Mesendoderm (in vitro differentiated cells): ENCODE measurements at regions not wholly inside any gene's neighbourhood (a gene's known extent, or its start where the extent isn't known, plus 50 kb on each side); places are given as distances from the start of the nearest gene placed in this dataset.
A peak's percentile ranks its signal among the peaks of the same experiment; 100 is the strongest.

Source experiments
- DNase-seq: peaks from one replicate; pipeline ENCODE4 v3.0.0; 2013
- H2AK5ac ChIP-seq: 2 replicates; pipeline ENCODE4 v1.6.1; 2013; ENCODE audit warnings: low read length, inconsistent platforms
- H2BK120ac ChIP-seq: 2 replicates; pipeline ENCODE4 v1.6.1; 2013; ENCODE audit warnings: low read depth, mild to moderate bottlenecking, low read length, moderate library complexity, mixed read lengths
- H2BK15ac ChIP-seq: replicated peaks from 2 replicates; pipeline ENCODE4 v1.6.1; 2013; ENCODE audit warnings: low read depth, mild to moderate bottlenecking, moderate library complexity
- H2BK5ac ChIP-seq: 2 replicates; pipeline ENCODE4 v1.6.1; 2013; ENCODE audit warnings: low read length, inconsistent platforms
- H3K18ac ChIP-seq: 2 replicates; pipeline ENCODE4 v1.6.1; 2013; ENCODE audit warnings: mild to moderate bottlenecking, low read length, mixed read lengths
- H3K23ac ChIP-seq: one replicate; pipeline ENCODE4 v1.6.1; 2013; ENCODE audit warnings: low read length
- H3K27ac ChIP-seq: 2 replicates; pipeline ENCODE4 v1.5.1; 2013; ENCODE audit warnings: low read depth, mild to moderate bottlenecking, inconsistent platforms, low read length, moderate library complexity
- H3K27me3 ChIP-seq: 2 replicates; pipeline ENCODE4 v1.6.1; 2013; ENCODE audit warnings: low read length, control low read depth, mild to moderate bottlenecking, inconsistent platforms; ENCODE audit not compliant: insufficient read depth, poor library complexity
- H3K36me3 ChIP-seq: 2 replicates; pipeline ENCODE4 v1.6.1; 2013; ENCODE audit warnings: low read length, inconsistent platforms; ENCODE audit not compliant: control insufficient read depth, insufficient read depth
- H3K4ac ChIP-seq: one replicate; pipeline ENCODE4 v1.6.1; 2013; ENCODE audit warnings: low read depth, mild to moderate bottlenecking, low read length, moderate library complexity
- H3K4me1 ChIP-seq: 2 replicates; pipeline ENCODE4 v1.6.1; 2013; ENCODE audit warnings: low read depth, low read length, inconsistent platforms; ENCODE audit not compliant: control insufficient read depth
- H3K4me2 ChIP-seq: 2 replicates; pipeline ENCODE4 v1.6.1; 2013; ENCODE audit warnings: low read length
- H3K4me3 ChIP-seq: 2 replicates; pipeline ENCODE4 v1.5.1; 2013; ENCODE audit warnings: mild to moderate bottlenecking, low read length
- H3K56ac ChIP-seq: one replicate; pipeline ENCODE4 v1.6.1; 2013; ENCODE audit warnings: low read length
- H3K79me1 ChIP-seq: 2 replicates; pipeline ENCODE4 v1.6.1; 2013; ENCODE audit warnings: low read length, inconsistent platforms
- H3K79me2 ChIP-seq: 2 replicates; pipeline ENCODE4 v1.6.1; 2013; ENCODE audit warnings: mild to moderate bottlenecking, low read length; ENCODE audit not compliant: control insufficient read depth, insufficient read depth
- H3K9ac ChIP-seq: 2 replicates; pipeline ENCODE4 v1.6.1; 2013; ENCODE audit warnings: low read length, inconsistent platforms
- H4K5ac ChIP-seq: one replicate; pipeline ENCODE4 v1.6.1; 2013; ENCODE audit warnings: low read length
- H4K8ac ChIP-seq: one replicate; pipeline ENCODE4 v1.6.1; 2013; ENCODE audit warnings: low read depth, mild to moderate bottlenecking, control low read depth, low read length, moderate library complexity
- WGBS: extraction: QIAGEN DNeasy Blood & Tissue Kit; methylation state at CpG from one replicate; pipeline ENCODE4 v1.1.7; 2013; ENCODE audit warnings: low lambda C conversion rate, missing lambda C conversion rate; ENCODE audit not compliant: insufficient coverage; ENCODE audit errors: extremely low coverage; 5-methylcytosine and 5-hydroxymethylcytosine counted together

DNA sequence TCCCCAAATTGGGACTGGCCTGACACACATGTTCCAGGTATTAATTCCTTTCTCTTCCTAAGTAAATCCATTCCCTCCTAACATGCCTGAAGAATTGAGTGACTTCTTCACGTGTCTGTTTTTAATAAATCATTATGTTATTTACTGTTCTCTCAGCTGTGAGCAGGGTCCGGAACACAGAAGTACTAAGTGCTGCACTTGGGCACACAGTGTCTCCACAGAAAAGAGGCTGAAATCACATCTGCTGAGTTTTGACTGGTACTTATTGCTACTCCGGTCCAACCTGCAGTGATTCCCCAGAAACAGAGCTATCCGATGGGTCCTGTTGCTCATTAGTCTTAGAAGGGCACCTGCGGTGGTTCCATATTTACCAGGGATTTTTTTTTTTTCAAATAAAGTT is 202.6 kb downstream of the RBM46 start:
- Histone ChIP-seq H3K79me2 (no peaks in the 10 kb centered on the region), H3K36me3 (no peaks in the 10 kb centered on the region), H3K4me1 (no peaks in the 10 kb centered on the region), H2AK5ac (no peak overlapping the region), H2BK120ac (no peak overlapping the region), H3K4ac (no peak overlapping the region), H3K23ac (no peak overlapping the region), H4K5ac (no peak overlapping the region), H3K79me1 (no peaks in the 10 kb centered on the region), H3K27ac (no peak overlapping the region), H3K4me2 (no peak overlapping the region), H3K9ac (no peak overlapping the region), H4K8ac (no peak overlapping the region), H3K56ac (no peak overlapping the region), H2BK5ac (no peak overlapping the region), H3K27me3 (no peaks in the 10 kb centered on the region), H3K18ac (no peak overlapping the region), H3K4me3 (no peak overlapping the region), H2BK15ac (no peak overlapping the region)
- no CpG with 5 or more reads among the region's 5 CpGs for WGBS
- no peak for DNase-seq

DNA sequence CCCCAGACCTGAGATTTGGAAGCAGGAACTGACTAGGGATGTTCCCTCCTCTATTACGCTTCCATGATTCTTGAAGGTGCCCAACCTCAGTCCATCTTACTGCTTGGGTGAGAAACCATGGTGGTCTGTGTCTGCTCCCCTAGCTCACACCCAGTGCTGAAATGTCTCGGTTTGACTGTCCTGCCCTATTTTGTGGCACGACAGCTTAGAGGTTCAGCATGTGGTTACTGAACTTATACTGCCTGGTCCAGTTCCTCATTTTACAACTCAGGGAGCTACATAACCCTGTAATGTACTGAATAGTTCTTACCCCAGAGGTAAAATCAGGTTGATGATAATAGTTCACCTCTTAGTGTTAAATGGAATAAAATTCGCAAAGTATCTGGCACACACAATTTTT is 203.1 kb downstream of the RBM46 start:
- no peaks in the 10 kb centered on the region for H3K27me3 ChIP-seq
- H3K4ac ChIP-seq, result no peak overlapping the region
- H3K4me1 ChIP-seq, result no peaks in the 10 kb centered on the region
- H3K9ac ChIP-seq, result no peak overlapping the region
- no peaks in the 10 kb centered on the region for H3K36me3 ChIP-seq
- H2BK5ac ChIP-seq, result no peak overlapping the region
- H3K23ac ChIP-seq, result no peak overlapping the region
- no peak overlapping the region for H2BK120ac ChIP-seq
- H4K8ac ChIP-seq, result no peak overlapping the region
- no peaks in the 10 kb centered on the region for H3K79me2 ChIP-seq
- no peak overlapping the region for H3K27ac ChIP-seq
- no peak overlapping the region for H3K4me2 ChIP-seq
- no peak overlapping the region for H2AK5ac ChIP-seq
- H3K79me1 ChIP-seq, result no peaks in the 10 kb centered on the region
- no peak overlapping the region for H2BK15ac ChIP-seq
- no peak overlapping the region for H4K5ac ChIP-seq
- no peak overlapping the region for H3K56ac ChIP-seq
- no peak overlapping the region for H3K18ac ChIP-seq
- no CpG with 5 or more reads among the region's 4 CpGs for WGBS
- no peak for DNase-seq
- no peak overlapping the region for H3K4me3 ChIP-seq

DNA sequence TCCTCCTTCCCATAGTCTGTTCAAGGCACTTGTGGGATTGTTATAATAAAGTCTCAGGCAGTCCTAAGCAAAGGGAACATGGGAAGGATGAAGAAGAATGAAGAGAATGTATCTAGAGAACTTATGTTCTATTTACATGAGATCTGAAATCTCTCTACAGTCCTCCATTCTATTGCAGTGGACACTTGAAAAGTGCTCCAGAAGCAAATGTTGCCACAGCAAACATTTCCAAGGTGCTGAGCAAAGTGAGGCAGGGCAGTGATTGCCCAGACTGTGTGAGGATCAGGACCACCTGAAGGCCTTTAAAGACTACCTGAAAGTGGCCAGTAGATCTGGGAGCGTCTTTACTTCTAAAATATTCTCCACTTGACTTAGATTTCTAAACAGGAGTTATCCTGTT is 203.5 kb downstream of the RBM46 start:
- Histone ChIP-seq H3K23ac (no peak overlapping the region), H4K5ac (no peak overlapping the region), H3K36me3 (no peaks in the 10 kb centered on the region), H3K56ac (no peak overlapping the region), H2AK5ac (no peak overlapping the region), H2BK120ac (no peak overlapping the region), H2BK15ac (no peak overlapping the region), H2BK5ac (no peak overlapping the region), H3K4me1 (no peaks in the 10 kb centered on the region), H3K9ac (no peak overlapping the region), H3K79me1 (no peaks in the 10 kb centered on the region), H3K27ac (no peak overlapping the region), H3K18ac (no peak overlapping the region), H3K27me3 (no peaks in the 10 kb centered on the region), H3K4ac (no peak overlapping the region), H4K8ac (no peak overlapping the region), H3K4me2 (no peak overlapping the region), H3K79me2 (no peaks in the 10 kb centered on the region), H3K4me3 (no peak overlapping the region)
- WGBS, result no CpG with 5 or more reads among the region's 1 CpG
- DNase-seq, result no peak

DNA sequence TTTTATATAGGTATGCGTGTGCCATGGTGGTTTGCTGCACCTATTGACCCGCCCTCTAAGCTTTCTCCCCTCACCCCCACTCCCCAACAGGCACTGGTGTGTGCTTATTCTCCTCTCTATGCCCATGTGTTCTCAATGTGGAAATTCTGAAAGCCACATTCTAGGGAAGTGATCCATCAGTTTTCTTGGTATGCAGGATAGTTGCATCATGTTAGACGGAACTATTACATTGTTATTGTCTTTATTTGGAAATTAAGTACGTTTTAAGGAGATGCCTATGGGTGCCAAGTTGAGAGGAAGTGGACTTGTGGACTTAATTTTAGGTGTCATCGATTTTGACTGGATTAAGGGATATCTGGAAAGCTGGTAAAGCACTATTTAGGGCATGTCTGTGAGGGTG is 204.6 kb downstream of the RBM46 start:
- Histone ChIP-seq H2BK15ac (no peak overlapping the region), H2AK5ac (no peak overlapping the region), H3K27me3 (no peaks in the 10 kb centered on the region), H3K56ac (no peak overlapping the region), H4K5ac (no peak overlapping the region), H3K18ac (no peak overlapping the region), H3K27ac (no peak overlapping the region), H3K9ac (no peak overlapping the region), H3K4me3 (no peak overlapping the region), H3K4me2 (no peak overlapping the region), H3K23ac (no peak overlapping the region), H2BK5ac (no peak overlapping the region), H3K79me2 (no peaks in the 10 kb centered on the region), H2BK120ac (no peak overlapping the region), H3K4ac (no peak overlapping the region), H3K4me1 (no peaks in the 10 kb centered on the region), H3K36me3 (no peaks in the 10 kb centered on the region), H4K8ac (no peak overlapping the region), H3K79me1 (no peaks in the 10 kb centered on the region)
- no CpG with 5 or more reads among the region's 5 CpGs for WGBS
- no peak for DNase-seq

DNA sequence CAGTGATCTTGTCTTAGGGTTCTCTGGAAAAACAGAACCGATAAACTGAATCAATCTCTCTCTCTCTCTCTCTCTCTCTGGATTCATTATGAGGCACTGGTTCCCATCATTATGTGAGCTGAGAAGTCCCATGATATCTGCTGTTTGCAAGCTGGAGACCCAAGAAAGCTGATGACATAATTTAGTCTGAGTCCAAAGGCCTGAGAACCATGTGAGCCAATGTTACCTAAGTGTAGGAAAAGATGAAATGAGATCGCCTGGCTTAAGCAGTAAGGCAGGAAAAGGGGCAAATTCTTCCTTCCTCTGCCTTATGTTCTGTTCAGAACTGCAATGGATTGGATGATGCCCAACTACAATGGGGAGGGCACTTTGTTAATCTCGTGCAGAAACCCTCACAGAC is 207.4 kb downstream of the RBM46 start:
- no CpG with 5 or more reads among the region's 3 CpGs for WGBS
- DNase-seq, result no peak
- Histone ChIP-seq H3K4me2 (no peak overlapping the region), H3K23ac (no peak overlapping the region), H3K9ac (no peak overlapping the region), H2BK5ac (no peak overlapping the region), H3K4me1 (no peaks in the 10 kb centered on the region), H3K4me3 (no peak overlapping the region), H2BK15ac (no peak overlapping the region), H4K8ac (no peak overlapping the region), H3K27ac (no peak overlapping the region), H3K4ac (no peak overlapping the region), H4K5ac (no peak overlapping the region), H3K79me2 (no peaks in the 10 kb centered on the region), H2AK5ac (no peak overlapping the region), H3K18ac (no peak overlapping the region), H3K79me1 (no peaks in the 10 kb centered on the region), H3K36me3 (no peaks in the 10 kb centered on the region), H2BK120ac (no peak overlapping the region), H3K56ac (no peak overlapping the region), H3K27me3 (no peaks in the 10 kb centered on the region)

GRCh38 chr4:154989511-154989910 is 208.4 kb downstream of the RBM46 start:
- Histone ChIP-seq H3K23ac (no peak overlapping the region), H2BK15ac (no peak overlapping the region), H3K4me2 (no peak overlapping the region), H3K4me1 (no peaks in the 10 kb centered on the region), H3K27ac (no peak overlapping the region), H3K36me3 (no peaks in the 10 kb centered on the region), H2BK120ac (no peak overlapping the region), H3K18ac (no peak overlapping the region), H2BK5ac (no peak overlapping the region), H3K27me3 (no peaks in the 10 kb centered on the region), H3K4me3 (no peak overlapping the region), H3K9ac (no peak overlapping the region), H3K79me2 (no peaks in the 10 kb centered on the region), H4K5ac (no peak overlapping the region), H4K8ac (no peak overlapping the region), H2AK5ac (no peak overlapping the region), H3K56ac (no peak overlapping the region), H3K79me1 (no peaks in the 10 kb centered on the region), H3K4ac (no peak overlapping the region)
- peak; percentile 13 for DNase-seq
- no CpG with 5 or more reads among the region's 6 CpGs for WGBS
